OCI-M2 (cell line): ENCODE measurements at regions not wholly inside any gene's neighbourhood (a gene's known extent, or its start where the extent isn't known, plus 50 kb on each side); places are given as distances from the start of the nearest gene placed in this dataset.

Source experiments
- DNase-seq: peaks from one replicate; lab custom pipeline; 2025; ENCODE audit not compliant: unreplicated experiment; lab: John Stamatoyannopoulos, UW

DNA sequence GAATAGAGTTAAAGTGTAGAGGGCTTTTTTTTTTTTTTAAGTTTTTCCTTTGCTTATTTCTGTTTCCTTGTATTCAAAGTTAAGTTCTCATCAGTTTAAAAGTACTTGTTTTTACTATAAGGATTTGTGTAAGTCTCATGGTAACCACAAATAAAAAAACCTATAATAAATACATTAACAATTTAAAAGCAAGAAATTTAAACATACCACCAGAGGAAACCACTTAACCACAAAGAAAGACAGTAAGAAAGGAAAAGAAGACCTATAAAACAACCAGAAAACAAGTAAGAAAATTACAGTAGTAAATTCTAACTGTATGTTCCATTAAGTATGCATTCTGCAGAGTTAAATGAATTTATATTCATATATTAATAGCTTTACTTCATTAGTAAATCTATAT lies 999.1 kb upstream of the ATXN8OS start:
- DNase-seq, result no peak

DNA sequence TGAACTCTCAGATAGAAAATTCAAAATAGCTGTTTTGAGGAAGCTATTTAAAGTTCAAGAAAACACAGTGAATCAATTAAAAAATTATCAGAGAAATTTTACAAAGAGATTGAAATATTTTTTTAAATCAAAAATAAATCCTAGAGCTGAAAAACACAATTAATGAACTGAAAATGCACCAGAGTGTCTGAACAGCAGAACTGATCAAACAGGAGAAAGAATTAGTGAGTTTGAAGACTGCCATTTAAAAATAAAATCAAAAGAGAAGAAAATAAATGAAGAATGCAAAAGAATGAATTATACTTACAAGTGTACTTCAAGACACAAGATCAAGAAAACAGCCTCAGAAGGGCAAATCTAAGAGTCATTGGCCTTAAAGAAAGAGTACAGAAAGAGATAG lies 1000.2 kb upstream of the ATXN8OS start:
- DNase-seq, result no peak

DNA sequence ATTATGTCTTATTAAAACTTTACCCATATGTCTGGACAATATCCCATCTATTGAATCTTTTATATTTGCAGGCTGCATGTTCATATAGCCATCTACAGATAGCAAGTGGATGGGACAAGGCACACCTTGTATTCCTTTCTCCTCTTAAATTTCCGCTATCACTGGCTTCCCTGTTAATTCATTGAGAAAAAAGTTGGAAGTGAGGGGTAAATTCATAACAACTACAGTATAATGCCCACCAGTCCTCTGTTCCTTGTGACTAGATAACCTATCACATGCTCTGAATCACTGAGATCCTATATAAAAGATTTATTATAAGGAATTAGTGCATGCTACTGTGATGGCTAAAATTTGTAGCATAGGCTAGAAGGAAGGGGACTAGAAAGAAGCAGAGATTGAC lies 1005.8 kb upstream of the ATXN8OS start:
- DNase-seq, result no peak

DNA sequence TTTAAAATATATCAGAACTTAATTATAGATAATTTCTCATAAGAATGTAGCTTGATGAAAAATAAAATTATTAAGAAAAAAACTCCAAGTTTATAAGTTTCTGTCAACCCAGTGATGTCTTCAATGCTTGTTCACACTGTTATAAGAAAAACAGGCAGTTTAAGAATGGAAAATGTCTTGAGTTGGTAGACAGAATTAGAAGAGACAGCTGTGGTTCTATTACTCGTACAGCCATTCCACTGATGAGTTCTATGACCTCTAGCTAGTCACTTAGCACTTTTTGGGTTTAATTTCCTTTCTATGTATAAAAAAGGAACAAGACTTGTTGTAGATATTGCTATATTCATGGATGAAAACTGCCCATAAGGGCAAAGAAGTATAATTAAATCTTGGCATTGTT lies 1013.1 kb upstream of the ATXN8OS start:
- DNase-seq, result no peak

DNA sequence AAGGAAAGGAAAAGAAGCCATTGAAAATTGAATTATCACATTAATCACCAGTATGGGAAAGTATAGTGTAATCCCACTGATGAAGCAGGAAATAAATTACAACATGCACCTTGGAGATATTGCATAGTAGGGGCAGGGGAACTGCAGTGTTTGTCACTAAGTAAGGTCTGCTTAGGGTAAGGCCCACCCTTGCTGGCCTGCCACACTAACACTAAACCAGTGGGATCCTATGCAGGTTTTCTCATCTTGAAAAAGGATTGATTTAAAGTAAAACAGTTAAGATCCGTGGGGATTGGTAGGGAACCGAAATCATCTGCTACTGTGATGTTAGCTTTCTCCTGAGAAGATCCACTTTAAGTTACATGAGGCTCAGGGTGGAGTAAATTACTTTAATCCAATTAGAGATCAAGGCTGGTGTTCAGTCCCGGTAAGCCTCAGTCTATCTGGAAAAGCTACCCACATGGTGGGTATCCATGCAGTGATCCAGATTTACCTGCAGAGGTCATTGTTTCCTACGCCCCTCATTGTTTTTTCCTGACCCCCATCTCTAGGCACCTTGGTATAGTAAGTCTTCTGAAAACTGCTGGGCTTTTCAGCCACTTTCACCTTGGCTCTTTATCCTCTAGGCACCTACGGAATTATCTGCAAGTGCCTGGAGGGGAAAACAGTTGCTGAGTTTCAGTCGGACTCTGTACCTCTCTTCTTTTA lies 1014.9 kb upstream of the ATXN8OS start:
- DNase-seq, result no peak

DNA sequence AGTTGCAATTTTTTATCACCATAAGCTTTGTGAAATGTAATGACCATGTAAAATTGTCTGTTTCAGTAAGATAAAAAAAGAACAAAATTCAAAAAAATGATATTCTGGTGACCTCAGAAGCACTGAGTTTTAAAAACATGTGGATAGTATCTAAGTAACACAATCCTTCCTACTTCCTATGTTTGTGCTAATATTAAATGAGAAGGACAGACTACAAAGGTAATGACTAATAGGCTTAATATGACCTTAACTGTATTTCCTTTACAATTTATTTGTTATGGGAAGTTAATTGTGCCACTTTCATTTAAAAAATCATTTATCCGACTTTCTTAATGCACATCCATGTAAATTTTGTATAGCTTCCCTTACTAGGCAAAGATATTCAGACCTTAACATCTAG lies 1030.4 kb upstream of the ATXN8OS start:
- no peak for DNase-seq

DNA sequence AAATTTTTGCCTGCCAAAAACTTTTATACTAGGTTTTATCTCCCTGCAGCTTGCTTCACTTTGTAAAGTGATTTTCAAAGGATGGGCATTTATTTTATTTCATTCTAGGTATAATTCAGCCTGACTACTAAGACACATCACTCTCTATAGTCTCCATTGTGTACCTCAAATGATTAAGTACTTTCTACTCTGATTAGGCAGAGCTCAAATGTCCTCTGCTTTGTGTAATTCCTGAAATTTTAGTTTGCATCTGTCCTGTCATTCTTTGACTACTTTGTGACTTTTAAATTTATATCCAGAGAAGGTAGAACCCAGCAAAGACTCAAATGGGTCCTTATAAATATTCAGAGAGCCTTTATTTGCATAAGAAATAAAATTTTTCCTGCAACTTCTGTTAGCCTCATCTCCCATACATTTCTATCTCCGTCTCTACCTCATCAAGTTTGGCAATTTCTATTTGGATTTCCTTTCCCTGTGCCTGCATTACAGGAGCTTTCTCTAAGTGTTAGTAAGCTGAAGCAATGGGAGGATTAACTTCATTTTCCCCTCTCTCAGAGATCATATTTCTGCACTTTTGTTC lies 1038.0 kb upstream of the ATXN8OS start:
- no peak for DNase-seq

DNA sequence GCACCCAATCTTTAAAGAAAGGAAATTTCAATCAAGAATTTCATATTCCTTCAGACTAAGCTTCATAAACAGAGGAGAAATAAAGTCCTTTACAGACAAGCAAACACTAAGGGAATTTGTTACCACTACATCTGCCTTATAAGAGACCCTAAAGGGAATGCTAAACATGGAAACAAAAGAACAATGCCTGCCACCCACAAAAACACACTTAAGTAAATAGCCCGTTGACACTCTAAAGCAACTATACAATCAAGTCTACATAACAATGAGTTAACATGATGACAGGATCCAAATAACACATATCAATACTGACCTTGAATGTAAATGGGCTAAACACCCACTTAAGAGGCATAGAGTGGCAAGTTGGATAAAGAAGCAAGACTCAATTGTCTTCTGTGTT lies 1056.9 kb upstream of the ATXN8OS start:
- DNase-seq, result no peak

DNA sequence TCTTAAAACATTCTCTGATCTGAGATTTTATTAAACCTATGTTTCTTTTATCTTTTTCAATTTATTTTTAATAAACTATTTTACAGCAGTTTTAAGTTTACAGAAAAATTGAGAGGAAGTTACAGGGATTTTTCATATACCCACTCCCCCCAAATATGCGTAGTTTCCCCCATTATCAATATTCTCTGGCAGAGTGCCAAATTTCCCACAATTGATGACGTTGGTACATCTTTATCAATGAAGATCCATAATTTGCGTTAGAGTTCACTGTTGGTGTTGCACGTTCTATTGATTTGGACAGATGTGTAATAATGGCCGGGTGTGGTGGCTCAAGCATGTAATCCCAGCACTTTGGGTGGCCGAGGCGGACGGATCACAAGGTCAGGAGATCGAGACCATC lies 1063.0 kb upstream of the ATXN8OS start:
- DNase-seq, result no peak

DNA sequence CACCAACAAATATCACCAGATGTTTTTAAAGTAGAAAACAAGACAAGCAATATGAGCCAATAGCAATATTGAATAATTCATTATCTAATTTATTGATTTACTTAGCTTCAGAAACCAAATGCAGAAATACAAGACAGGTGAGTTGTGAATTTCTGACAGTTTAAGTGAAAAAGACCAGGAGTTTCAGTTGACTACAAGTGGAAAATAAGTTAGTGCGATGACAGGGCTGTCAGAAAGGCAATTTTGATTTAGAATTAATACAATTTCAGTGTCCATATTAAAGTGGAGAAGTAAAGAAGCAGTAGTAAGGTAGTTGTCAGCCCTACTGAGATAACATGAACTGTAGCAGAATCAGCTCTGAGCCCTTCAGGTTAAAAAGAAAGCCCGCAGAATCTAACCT lies 1066.7 kb upstream of the ATXN8OS start:
- no peak for DNase-seq

DNA sequence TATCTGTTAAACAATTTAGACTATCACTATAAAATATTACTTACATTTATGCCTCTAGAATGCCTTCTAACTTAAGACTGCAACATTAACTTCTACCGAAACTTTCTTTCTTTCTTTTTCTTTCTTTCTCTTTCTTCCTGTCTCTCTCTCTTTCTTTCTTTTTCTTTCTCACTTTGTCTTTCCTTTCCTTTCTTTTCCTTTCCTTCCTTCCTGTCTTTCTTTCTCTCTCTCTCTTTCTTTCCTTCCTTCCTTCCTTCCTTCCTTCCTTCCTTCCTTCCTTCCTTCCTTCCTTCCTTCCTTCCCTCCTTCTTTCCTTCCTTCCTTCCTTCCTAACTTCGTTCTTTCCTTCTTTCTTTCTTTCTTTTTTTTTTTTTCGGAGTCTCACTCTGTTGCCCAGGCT lies 1071.9 kb upstream of the ATXN8OS start:
- no peak for DNase-seq

DNA sequence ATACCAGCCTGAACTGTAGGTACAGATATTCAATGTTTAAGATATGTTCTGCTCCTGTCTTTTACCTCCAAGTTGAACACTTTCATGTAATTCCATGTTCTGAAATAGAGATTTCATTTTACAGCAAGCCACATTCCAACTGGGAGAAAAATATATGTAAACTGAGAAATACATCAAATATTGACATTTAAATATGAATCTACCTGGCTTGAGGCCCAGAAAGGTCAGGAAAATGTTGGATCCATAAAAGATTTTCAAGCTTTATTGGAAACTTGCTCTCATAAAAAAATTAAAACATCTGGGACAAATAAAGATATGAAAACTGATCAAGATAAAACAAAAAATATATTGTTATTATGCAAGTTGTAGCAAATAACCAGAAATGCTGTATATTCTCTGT lies 1078.7 kb upstream of the ATXN8OS start:
- DNase-seq, result no peak

DNA sequence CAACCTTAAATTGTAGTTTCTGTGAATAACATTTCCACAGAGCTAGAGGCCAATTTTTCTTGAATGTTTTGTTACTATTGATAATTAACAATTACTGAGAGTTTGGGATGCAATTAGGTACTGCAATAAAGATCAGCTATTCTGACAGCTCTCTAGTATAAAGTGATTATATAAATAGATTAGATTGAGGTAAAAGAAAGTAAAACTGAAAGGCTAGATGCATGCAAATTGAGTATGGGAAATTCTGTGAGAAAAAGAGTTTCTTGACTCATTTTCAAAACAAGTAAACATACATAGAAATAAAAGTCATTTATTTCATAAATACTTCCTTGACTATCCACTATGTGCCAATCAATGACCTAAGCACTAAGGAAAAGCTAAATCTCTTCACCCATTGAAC lies 1087.5 kb upstream of the ATXN8OS start:
- no peak for DNase-seq

DNA sequence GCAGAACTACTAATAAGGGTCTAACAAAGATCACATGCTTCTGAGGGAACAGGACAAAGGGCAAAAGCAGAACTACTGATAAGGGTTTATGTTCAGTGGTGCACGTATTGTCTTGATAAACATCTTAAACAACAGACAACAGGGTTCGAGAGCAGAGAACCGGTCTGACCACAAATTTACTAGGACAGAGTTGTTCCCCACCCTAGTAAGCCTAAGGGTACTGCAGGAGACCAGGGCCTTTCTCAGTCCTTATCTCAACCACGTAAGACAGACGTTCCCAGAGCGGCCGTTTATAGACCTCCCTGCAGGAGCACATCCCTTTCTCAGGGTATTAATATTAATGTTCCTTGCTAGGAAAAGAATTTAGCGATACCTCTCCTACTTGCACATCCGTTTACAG lies 1089.5 kb upstream of the ATXN8OS start:
- DNase-seq, result peak; percentile 0

DNA sequence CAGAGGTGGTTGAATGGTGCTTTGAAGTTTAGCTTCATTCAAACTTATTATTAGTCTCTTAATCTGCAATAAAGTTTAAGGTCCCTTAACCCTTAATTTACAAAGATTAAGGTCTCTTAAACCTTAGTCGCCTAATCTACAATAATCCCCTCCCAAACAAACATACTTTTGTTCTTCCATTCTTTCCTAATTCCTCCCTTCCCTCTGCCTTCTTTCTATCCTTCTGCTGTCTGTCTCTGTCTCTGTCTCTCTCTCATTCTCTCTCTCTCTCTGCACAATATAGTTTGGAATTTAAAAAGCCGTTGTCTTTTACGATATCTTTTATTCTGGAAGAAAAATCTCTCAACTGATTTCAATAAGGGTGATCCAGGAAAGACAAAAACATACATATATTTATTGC lies 1096.8 kb upstream of the ATXN8OS start:
- DNase-seq, result no peak

DNA sequence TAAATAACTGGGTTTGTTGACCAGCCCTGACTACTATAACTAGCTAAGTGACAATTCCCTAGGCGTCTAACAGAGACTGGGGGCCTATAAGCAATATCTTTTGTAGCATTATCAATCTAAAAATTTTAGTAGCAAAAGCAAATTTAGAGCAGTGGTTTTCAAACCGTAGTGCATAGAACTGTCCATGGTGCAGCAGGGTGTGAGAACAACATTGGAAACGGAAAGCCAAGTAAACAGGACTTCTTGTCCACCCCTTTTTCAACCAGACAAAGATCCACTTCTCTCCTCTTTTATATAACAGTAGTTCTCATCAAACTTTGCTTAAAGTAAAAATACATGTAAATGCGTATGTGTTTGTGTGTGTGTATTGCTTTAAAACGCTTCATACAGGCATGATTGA lies 1099.1 kb upstream of the ATXN8OS start:
- DNase-seq, result no peak

DNA sequence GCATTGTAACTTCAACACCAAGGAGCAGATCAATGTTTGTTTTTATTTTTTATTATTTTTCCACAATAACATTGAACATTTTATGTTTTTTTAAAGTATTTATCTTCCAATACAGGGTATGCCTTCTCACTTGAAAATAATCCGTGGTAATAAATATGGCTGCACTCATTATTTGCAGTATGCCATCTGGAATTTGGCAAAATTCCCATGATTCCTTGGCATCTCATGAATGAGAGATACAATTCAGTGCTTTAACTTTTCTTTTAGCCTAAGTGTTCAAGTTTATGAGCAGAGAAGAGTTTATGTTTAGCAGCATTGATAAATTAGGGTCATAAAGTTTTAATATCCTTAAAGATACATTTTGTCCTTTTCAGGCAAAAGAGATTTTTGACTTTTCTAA lies 1109.6 kb upstream of the ATXN8OS start:
- DNase-seq, result no peak

DNA sequence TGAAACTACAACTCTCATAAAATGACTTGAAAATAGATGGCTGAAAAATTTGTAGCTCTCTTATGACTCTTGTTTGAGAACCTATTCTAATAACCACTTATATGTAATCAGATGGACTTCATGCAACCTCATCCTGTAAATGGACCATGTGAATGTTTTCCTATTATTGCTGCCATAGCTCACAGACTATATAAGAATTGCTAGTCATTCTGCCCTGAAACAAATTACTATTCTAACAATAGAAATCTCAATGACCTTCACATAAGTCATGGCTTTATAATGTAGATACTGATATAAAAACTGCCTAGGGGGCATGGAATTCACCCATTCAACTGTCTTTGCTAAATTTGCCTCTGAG lies 1111.0 kb upstream of the ATXN8OS start:
- no peak for DNase-seq

DNA sequence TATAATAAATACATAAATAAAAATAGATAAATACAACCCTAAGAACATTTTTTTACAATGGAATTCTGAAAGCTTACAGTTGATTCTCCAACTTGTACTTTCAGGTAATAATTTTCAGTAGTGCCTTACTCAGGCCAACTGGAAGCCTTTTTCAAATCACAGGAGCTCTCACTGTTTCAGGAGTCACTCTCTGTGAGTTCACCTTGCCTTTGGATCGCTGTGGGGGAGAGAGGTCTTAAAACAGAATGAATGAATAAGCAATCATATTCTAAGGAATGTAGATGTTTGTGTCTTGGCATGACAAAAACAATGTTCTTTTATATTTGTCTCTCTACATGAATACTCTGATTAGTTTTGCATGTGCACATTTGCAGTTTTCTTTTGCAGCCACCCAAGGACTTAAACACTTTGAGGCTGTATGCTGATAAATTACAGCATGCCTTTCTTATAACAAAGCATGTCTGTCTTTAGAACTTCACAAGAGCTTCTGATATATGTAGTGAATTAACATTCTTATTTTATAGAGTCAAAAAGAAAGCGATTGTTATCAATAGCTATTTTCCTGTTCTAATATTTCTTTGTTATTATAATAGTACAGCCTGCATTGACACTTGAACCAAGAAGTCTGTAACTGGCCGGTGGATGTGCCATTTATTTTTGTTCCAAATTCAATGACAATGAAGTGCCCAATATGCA lies 1111.5 kb upstream of the ATXN8OS start:
- no peak for DNase-seq

DNA sequence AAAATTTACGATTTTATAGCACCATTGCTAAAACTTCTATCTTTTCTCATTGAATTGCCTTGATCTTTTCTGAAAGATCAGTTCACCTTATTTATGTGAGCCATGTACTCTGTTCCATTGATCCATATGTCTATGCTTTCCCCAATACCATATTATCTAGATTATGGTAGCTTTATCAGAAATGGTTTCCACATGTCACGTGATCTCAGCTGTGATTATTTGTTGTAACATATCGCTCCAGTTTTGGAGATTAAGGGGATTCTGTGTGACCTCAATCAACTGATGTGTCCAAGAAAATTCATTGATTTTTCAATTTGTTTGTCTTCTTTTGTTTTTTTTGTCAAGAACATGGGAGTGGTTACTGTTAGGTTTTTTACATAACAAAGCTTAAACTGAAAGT lies 1114.5 kb upstream of the ATXN8OS start:
- no peak for DNase-seq

DNA sequence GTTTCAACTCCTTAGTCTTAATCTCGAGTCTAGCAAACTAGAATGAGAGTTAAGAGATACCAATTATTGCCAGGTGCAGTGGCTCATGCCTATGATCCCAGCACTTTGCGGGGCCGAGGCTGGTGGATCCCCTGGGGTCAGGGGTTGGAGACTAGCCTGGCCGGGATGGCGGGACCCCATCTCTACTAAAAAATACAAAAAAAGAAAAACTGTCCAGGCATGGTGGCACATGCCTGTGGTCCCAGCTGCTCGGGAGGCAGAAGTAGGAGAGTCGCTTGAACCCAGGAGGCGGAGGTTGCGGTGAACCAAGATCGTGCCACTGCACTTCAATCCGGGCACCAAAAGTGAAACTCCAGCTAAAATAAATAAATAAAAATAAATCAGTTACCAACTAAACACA lies 1119.5 kb upstream of the ATXN8OS start:
- no peak for DNase-seq

DNA sequence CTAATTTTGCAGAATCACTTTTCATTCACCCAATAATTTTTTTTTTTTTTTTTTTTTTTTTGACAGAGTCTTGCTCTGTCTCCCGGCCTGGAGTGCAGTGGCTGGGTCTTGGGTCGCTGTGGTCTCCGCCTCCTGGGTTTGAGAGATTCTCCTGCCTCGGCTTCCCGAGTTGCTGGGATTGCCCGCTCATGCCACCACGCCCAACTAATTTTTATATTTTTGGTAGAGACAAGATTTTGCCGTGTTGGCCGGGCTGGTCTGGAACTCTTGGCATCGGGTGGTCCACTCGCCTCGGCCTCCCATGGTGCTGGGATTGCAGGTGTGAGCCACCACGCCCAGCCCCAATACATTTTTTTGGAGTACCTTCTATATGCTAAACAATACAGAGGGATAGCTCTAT lies 1120.0 kb upstream of the ATXN8OS start:
- DNase-seq, result no peak
